GM13976 (cell line): ENCODE measurements at regions not wholly inside any gene's neighbourhood (a gene's known extent, or its start where the extent isn't known, plus 50 kb on each side); places are given as distances from the start of the nearest gene placed in this dataset.

ENCODE experiments used
- DNase-seq: peaks from one replicate; pipeline ENCODE4 v3.0.0; 2012; ENCODE audit warnings: low spot score
- in situ Hi-C: fragments of 300-500 bp; cut with MboI; formaldehyde crosslinking; loops from one replicate; pipeline ENCODE4 v1.12.0; 2022; ENCODE audit warnings: low sequenced_read_pairs, mixed read lengths, inconsistent platforms; ENCODE audit not compliant: unreplicated experiment
- TF ChIP-seq, protein P1 (sequence below): IDR thresholded peaks from 2 replicates; pipeline ENCODE4 v1.5.1; 2012; ENCODE audit warnings: borderline replicate concordance, mild to moderate bottlenecking; ENCODE audit not compliant: insufficient read depth; ENCODE audit errors: extremely low read depth, missing control alignments, control extremely low read depth

DNA sequence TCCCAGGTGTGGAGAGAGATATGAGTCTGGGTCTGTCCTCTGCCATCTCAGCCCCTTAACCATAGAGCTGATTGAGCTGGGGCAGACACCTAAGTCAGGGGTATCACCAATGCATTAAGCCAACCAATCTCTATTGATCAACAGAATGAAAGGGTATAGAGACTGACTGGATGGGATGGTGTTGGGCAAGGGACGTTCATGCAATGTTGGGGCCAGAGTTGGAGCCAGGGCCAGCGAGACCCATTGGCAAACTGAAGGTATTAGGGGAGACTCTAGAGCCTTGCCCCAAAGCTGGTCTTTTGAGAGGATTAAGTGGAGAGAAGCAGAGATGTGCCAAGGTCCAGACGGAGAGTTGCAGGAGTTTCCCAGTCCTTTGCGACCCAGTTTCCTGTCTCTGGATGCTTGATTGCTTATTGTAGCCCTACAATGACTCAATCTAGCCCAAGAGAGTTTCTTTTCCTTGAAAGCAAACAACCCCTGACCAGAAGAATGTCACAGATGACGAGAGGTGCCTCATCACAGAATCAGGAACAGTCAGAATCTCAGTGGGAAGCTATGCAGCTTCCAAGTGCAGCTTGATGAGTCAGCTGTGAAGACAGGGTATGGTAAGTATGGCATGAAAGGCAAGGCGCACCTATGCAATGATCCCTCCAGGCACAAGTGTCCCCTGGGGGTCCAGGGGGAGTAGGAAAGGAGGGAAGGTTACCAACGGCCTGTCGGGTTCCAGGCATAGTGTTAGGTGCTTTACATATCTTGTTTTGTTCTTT lies 137.2 kb downstream of the UTP18 start:
- in situ Hi-C loops: no loop called here
- DNase-seq: no peak
- TF ChIP-seq, protein P1, sequence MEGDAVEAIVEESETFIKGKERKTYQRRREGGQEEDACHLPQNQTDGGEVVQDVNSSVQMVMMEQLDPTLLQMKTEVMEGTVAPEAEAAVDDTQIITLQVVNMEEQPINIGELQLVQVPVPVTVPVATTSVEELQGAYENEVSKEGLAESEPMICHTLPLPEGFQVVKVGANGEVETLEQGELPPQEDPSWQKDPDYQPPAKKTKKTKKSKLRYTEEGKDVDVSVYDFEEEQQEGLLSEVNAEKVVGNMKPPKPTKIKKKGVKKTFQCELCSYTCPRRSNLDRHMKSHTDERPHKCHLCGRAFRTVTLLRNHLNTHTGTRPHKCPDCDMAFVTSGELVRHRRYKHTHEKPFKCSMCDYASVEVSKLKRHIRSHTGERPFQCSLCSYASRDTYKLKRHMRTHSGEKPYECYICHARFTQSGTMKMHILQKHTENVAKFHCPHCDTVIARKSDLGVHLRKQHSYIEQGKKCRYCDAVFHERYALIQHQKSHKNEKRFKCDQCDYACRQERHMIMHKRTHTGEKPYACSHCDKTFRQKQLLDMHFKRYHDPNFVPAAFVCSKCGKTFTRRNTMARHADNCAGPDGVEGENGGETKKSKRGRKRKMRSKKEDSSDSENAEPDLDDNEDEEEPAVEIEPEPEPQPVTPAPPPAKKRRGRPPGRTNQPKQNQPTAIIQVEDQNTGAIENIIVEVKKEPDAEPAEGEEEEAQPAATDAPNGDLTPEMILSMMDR: no peak

DNA sequence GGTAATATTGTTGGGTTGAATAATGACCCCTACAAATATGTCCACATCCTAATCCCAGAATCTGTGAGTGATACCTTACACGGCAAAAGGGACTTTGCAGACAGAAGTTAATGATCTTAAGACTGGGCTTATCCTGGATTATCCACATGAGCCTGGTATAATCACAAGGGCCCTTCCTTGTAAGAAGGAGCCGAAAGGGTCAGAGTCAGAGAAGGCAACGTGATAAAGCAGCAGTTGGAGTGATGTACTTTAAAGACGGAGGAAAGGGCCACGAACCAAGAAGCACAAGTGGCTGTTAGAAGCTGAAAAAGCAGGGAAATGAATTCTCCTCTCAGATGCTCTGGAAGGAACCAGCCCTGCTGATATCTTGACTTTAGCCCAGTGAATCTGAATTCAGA lies 137.8 kb downstream of the UTP18 start:
- DNase-seq: no peak
- in situ Hi-C loops: no loop called here
- TF ChIP-seq, protein P1: no peak

DNA sequence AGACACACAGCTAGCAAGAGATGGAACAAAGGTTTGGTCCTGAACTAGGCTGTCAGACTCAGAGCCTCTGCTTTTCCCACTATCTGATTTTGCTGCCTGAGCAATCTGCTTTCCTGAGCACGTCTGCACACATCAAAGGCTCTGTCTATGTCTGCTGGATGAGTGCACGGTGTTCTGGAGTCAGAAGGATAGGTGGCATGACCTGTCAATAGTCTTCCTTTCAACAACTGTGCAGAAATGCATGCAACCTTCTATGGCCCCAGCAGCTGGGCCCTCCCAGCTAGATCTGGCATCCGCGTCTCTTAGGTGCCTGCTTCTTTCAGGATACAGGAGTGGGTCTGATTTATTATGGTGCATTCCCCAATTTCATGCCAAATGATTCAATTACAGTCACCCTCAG lies 138.3 kb downstream of the UTP18 start:
- DNase-seq: no peak
- in situ Hi-C loops: no loop called here
- TF ChIP-seq, protein P1: no peak

DNA sequence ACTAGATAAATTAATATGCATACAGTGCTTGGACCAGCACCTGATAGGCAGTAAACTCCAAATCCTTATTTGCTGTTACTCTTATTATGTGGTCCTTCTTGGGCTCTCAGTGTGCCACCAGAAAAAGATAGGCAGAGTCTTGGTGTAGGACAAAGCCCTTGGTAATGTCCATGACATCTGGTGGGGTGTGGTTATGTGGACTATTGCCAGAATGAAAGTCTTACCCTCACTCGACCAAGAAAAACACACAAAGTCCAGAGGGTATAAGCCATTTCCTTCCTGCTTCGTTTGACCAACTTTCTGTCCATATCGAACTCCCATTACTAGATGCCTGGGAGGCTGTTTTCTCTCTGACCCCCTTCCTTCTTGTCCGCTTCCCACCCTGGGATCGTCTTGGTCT lies 140.9 kb downstream of the UTP18 start:
- DNase-seq: no peak
- TF ChIP-seq, protein P1: no peak
- in situ Hi-C loops: no loop called here

DNA sequence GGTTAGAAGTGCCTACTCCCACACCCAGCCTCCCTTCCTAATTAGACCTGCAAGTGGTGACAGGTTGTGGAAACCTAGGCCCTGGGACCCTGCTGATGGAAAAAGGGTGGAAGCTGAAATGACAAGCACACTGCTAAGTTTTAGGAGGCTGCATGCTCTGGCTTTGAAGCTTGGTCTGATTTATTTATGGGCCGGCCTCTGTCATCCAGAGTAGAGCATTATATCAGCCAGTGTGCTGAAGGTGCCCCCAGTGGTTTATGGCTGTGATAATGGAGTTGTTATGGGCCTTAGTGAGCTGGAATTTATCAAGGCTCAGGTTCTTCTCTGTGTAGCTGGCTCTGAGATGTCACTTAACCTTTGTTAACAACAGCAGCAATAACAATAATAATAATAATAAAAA lies 142.6 kb downstream of the UTP18 start:
- DNase-seq: no peak
- in situ Hi-C loops: no loop called here
- TF ChIP-seq, protein P1: no peak

DNA sequence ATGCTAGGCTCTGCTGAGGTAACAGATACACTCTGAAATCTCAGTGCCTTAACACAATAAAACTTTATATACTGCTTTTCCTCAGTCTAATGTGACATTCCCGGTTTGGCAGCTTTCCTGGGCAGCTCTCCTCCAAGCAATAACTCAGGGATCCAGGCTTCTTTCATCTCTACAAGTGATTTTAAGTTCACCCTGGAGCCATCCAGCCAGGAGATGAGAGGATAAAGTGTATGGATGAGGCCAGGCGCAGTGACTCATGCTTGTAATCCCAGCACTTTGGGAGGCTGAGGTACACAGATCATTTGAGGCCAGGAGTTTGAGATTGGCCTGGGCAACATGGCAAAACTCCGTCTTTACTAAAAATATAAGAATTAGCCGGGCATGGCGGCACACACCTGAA lies 147.2 kb downstream of the UTP18 start:
- TF ChIP-seq, protein P1: no peak

More for the DNA sequence above, 147.2 kb downstream of the UTP18 start:
- no peak for DNase-seq
- in situ Hi-C loops: no loop called here
